ENCODE measurements at regions not wholly inside any gene's neighbourhood (a gene's known extent, or its start where the extent isn't known, plus 50 kb on each side); places are given as distances from the start of the nearest gene placed in this dataset.

GRCh38 chr13:34277936-34278335 is 460.0 kb downstream of the RFC3 start:
- TF ChIP-seq CTCF (conservative IDR thresholded peaks at IDR 0.05; ENCODE audit: low read length) (no peak), EZH2phosphoT487 (IDR thresholded peaks at IDR 0.05; ENCODE audit: borderline replicate concordance) (no peak)
